ENCODE measurements at regions not wholly inside any gene's neighbourhood (a gene's known extent, or its start where the extent isn't known, plus 50 kb on each side); places are given as distances from the start of the nearest gene placed in this dataset.

DNA sequence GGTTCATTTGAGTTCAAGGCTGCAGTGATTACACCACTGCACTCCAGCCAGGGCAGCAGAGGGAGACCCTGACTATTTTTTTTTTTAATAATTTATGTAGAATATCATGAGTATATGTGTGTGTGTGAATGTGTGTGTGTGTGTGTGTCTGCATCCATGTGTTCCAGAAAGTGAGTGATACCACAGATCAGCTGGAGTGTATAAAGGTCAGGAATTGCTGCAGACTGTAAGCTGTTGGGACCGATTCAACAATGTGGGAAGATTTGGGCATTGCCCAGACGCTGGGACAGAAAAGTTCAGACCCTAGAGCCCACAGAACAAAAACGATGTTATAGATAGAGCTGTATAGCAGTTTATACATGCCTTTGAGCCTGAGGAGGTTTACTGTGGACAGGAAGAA lies 435.6 kb downstream of the CCSER2 start:
- DNase-seq, result no peak
- intact Hi-C loops (cut with DNase I), result no loop called here

DNA sequence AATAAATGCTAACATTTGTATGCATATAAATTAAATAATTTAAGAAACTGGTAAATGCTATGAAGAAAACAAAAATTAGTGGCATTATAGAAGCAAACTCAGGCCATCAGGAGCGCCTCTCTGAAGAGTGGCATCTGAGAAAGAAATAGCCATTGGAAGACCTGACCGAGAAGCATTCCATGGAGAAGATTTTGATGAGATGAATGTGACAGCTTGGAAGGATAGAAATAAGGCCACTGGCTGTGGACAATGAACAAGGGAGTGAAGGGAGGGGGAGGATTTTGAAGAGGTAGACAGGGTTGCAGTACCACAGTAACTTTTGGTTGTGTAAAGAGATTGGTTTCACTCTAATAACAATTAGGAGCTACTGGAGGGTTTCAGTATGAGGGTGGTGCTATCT lies 436.7 kb downstream of the CCSER2 start:
- no peak for ATAC-seq
- DNase-seq, result no peak
- intact Hi-C loops (cut with DNase I), result no loop called here

More for the DNA sequence above, 435.6 kb downstream of the CCSER2 start:
- ATAC-seq, result no peak

DNA sequence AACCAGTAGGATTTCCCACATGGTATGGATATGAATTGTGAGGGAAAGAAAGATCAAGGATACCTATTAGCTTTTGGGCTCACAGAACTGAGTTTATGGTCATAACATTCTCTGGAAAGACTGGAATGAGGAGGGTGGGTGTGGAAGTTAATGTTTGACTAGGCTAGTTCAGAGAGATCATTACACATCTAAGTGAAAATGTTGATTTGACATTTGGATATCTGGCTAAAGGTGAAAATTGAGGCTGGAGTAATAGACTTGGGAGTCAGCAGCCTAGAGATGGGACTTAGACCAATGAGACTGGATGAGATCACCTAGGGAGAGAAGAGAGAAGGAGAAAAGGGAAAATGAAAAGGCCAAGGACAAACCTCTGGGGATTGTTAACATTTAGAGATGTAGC lies 437.3 kb downstream of the CCSER2 start:
- intact Hi-C loops (cut with DNase I), result no loop called here
- DNase-seq, result no peak
- ATAC-seq, result no peak

DNA sequence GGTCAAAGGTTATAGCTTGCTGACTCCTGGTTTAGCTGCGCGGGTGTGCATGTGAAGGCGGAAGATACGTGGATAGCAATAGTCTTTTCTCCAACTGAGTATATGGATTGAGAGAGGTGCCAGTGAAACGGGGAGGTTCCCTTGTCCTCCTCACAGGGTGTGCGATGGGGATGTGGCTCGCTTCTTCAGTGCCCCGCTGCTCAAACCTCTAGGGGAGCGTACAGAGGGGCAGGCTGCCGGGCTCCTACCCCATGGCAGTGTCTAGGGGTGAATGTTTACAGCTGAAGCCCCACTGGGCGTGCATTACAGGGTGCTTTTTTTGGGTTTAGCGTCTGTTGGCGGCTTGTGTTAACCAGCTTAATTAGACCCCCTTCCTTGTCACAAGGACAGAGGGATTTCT lies 438.5 kb downstream of the CCSER2 start:
- DNase-seq (no peak), ATAC-seq (no peak)
- intact Hi-C loops (cut with DNase I), result no loop called here

GRCh38 chr10:84768132-84768531 lies 439.7 kb downstream of the CCSER2 start:
- intact Hi-C loops (cut with DNase I), result no loop called here
- ATAC-seq (no peak), DNase-seq (no peak)

GRCh38 chr10:84770824-84771223 lies 442.4 kb downstream of the CCSER2 start:
- no peak for ATAC-seq
- DNase-seq, result no peak
- intact Hi-C loops (cut with DNase I), result no loop called here

DNA sequence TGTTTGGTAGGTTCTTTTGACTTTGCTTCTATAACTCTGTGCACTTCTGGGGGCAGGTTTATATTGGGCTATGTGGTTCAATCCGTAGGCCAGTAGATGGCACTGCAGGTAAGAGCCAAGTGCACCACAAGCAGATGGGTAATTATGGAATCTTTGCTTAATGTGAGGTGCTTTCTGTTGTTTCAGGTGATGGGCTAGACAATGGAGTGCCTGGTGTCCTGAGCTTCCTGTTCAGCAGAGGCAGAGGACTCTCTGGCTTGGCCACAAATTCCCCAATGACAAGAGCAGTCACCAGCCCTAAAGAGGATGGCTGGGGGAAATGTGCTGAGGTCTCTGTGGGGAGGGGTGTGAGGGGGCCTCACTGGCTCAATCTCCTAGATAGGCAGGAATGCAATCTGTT lies 455.0 kb downstream of the CCSER2 start:
- intact Hi-C loops (cut with DNase I), result no loop called here
- DNase-seq (no peak), ATAC-seq (peak; percentile 71 to 79)

DNA sequence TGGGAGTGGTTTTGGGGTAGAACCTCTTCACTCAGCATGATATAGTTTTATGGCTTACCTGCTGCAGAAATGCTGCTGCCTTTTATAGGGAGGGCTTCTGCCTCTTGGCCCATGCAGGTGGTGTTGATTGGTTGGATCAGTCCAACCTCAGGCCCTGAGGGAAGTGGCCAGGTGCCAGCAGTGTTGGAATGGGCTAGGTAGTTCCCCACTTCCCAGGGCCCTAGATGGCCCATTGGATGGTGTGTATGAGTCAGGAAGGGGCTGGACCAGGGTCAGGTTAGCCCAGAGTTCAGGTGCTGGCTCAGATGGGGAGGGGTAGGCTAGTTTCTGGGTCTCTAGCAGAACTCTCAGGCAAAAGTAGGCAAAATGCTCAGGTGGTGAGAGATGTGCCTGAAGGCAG lies 455.5 kb downstream of the CCSER2 start:
- DNase-seq (no peak), ATAC-seq (no peak)
- intact Hi-C loops (cut with DNase I), result no loop called here

- intact Hi-C loops (cut with DNase I), result no loop called here
- no peak for ATAC-seq
- DNase-seq, result no peak
These were observed 456.4 kb downstream of the CCSER2 start for GRCh38 chr10:84784749-84785148.

DNA sequence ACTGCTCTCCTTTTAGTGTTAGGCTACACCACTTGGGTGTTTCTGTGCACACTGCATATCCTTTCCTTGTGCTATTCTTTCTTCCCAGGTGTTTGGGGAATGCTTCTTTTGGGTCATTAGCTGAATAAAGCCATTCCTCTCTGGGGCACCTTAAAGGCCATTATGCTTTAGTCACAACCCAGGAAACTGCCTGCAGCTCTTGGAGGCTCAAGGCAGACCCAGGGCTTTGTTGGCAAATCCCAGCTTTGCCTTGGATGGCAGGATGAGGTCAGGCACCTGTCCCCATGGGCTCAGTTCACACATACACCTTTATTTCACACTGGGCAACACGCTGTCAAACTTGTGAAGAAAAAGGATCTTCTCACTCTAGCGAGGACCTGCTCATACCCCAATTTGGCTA lies 460.6 kb downstream of the CCSER2 start:
- ATAC-seq (no peak), DNase-seq (no peak)
- intact Hi-C loops (cut with DNase I), result no loop called here

DNA sequence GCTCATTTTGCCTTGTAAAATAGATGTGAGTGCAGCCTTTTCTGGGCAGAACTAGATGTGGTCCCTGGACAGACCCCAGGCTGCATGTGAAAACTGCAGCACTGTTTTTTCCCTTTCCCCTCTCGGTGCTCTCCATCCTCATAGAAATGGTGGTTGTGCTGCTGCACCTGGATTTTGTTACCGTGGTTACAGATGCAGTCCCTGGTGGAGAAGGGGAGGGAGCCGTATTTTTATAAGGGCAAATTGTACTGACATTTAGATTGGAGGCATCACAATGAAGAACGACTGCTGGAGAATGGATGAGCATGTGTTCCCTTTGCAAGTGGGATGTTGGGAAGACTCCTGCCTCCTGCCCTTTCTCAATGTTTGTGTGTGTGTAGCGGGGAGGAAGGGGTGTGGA lies 469.9 kb downstream of the CCSER2 start:
- no peak for ATAC-seq
- no peak for DNase-seq
- intact Hi-C loops (cut with DNase I), result no loop called here

DNA sequence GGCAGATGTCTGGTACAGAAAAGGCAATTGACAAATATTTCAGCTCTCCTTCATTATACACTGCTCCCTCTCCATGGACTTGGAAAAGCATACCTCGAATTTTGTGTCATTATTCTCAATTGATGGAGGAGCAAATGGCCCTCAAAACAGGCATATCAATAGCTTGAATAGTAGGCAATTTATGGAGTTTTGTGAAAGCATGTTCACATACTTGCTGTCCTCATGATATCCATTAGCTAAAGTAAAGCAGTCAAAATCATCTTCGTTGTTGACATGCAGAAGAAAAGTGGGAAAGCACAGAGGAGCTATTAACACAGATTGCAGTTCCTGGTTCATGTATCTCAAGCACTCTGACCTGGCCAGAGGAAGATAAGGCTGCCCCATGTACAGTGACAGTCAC lies 472.8 kb downstream of the CCSER2 start:
- DNase-seq (no peak), ATAC-seq (no peak)
- intact Hi-C loops (cut with DNase I), result no loop called here

DNA sequence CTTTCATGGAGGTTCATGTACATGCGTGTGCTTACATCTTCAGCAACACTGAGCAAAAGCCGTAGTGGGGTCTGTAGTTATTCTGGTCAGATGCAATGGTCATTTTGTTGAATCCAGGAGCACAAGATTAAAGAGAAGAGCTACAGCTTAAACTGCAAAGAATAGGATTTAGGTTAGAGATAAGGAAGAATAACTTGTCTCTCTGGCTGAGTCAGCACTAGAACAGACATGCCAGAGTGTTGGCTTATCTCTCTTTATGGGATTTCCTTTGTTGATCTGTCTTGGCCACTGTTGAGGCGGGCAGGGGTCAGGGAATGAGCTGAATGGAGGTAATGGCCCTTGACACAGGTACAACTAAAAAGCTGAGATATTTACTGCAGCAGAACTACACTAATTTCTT lies 473.5 kb downstream of the CCSER2 start:
- DNase-seq (no peak), ATAC-seq (no peak)
- intact Hi-C loops (cut with DNase I), result no loop called here

DNA sequence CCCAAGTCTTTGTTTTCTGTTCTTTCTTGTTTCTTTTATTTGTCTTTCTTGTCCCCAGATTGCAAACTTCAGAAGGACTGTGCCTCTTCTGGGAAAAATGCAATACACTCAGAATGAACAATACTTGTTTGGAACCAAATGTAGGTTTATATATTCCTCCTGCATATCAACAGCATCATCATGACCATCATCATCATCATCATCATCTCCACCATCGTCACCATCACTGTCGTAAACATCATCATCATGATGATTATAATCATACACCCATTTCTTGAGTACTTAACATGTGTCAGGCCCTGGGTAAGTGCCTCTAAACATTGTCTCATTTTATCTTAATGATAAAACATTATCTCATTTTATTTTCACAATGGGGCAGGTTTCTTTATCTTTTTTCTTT lies 476.8 kb downstream of the CCSER2 start:
- intact Hi-C loops (cut with DNase I), result no loop called here
- ATAC-seq (no peak), DNase-seq (no peak)

DNA sequence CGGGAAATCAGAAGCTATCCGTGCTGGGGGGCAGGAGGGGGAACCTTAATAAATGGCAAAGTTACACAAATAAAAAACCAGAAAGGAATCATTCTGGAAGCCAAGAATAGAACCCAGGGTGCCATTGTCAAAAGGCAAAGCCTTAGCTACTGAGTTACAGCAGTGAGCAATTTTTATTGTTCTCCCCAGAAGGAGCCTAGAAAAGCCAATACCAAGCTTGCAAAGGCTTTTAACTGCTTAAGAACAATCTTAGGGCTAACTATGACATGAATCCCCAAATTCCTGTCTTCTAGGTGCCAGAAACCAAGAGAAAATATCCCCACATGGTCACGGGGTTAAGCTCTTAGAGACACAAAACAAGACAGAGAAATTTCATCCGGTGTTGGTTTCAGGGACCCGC lies 482.7 kb downstream of the CCSER2 start:
- DNase-seq (no peak), ATAC-seq (no peak)
- intact Hi-C loops (cut with DNase I), result no loop called here

DNA sequence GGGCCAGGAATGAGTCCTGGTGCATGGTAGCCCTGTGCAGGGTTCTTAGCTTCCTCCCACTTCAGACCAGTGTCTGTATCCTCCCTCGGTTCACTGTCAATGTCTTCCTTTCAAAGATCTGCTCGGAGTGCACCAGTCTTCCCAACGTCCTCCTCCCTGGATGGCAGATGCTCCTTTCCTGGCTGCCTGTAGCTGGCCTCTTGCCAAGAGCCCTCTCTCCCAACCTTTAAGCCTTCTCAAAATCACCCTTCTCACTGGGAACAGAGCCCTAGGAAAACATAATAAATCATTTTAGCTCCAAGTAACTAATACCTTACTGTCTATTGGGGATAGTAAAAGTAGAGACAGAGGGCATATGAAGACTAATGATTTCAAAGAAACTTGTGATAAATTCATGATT lies 490.6 kb downstream of the CCSER2 start:
- intact Hi-C loops (cut with DNase I), result no loop called here
- DNase-seq, result no peak
- no peak for ATAC-seq

DNA sequence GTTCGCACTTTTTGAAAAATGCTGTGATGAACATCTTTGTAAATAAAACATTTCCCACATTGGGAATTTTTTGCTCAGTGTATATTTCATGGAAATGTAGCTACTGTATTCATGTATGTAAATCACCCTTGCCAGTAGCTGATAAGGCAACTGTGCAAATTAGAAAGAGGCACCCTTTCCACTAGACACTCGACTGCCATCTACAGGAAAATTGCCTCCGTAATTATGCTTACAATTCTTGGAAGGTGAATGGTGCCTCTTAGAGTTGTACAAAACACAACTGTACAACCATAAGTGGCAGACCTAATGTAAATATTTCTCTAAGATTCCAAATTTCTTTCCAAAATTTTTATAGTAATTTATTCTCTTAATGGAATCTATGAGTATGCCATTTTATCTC lies 491.7 kb downstream of the CCSER2 start:
- intact Hi-C loops (cut with DNase I), result no loop called here
- DNase-seq (no peak), ATAC-seq (no peak)

- no peak for DNase-seq
- intact Hi-C loops (cut with DNase I), result no loop called here
- ATAC-seq, result no peak
These were observed 492.2 kb downstream of the CCSER2 start for GRCh38 chr10:84820596-84820995.

GRCh38 chr10:84822931-84823630 lies 494.7 kb downstream of the CCSER2 start:
- intact Hi-C loops (cut with DNase I), result no loop called here
- no peak for ATAC-seq
- DNase-seq, result no peak

GRCh38 chr10:84824525-84824924 lies 496.1 kb downstream of the CCSER2 start:
- no peak for DNase-seq
- intact Hi-C loops (cut with DNase I), result no loop called here
- ATAC-seq, result no peak

DNA sequence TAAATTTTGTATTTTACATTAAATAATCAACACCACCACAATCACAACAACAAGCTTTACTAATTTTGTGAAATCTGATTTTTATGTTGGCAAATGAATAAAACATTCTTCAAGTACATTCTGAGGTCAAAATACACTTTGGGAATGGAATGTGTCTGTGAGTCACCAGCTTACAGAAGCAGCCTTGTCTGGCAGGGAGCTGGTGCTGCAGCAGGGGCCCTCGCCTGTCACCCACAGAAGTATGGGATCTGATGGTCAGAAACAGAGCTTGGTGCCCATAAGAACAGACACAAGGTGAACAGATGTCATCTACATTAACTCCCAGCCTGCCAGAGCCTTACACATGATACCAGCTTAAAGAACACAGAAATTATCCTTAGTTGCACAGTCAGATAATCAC lies 496.9 kb downstream of the CCSER2 start:
- peak; percentile 85 to 93 for ATAC-seq
- intact Hi-C loops (cut with DNase I), result no loop called here
- DNase-seq, result peak; percentile 42

DNA sequence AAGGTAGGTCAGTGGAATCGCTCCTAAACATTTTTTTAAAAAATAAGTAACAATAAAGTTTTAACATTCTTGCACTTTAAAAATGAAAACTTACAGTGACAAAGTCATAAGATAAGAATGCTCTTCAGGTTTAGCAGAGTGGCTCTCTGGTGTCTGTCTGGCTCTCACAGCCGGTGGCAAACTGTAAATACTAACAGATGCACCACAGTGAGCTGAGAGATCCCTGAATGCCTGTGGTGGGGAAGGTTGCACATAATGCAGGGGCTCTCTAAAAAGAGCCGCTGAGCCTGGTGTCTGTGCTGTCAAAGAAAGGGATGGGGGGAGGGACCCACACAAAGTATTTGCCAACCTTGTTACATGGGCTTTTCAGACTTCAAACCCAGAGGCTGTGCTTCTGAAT lies 498.3 kb downstream of the CCSER2 start:
- ATAC-seq (peak in 1 of 2 donors; percentile 34), DNase-seq (no peak)
- intact Hi-C loops (cut with DNase I), result no loop called here

Data from left cardiac atrium (tissue), 4 donors.